Stimulated activated CD4-positive, alpha-beta T cell treated with anti-CD3 and anti-CD28 coated beads, Interleukin-2, amount 100 ng/mL, for 48 hours (primary cell): ENCODE measurements at regions not wholly inside any gene's neighbourhood (a gene's known extent, or its start where the extent isn't known, plus 50 kb on each side); places are given as distances from the start of the nearest gene placed in this dataset.

Source experiments
- DNase-seq, 2 donors: peaks; one replicate each; pipeline ENCODE4 v3.0.0-alpha.2; 2020

- no peak for DNase-seq
Measured at GRCh38 chr10:33807531-33808359, 473.3 kb upstream of the NRP1 start.

- no peak for DNase-seq
Measured at GRCh38 chr10:33805831-33806230, 471.4 kb upstream of the NRP1 start.

- DNase-seq, result no peak
Measured at GRCh38 chr10:33804584-33804983, 470.1 kb upstream of the NRP1 start.

DNA sequence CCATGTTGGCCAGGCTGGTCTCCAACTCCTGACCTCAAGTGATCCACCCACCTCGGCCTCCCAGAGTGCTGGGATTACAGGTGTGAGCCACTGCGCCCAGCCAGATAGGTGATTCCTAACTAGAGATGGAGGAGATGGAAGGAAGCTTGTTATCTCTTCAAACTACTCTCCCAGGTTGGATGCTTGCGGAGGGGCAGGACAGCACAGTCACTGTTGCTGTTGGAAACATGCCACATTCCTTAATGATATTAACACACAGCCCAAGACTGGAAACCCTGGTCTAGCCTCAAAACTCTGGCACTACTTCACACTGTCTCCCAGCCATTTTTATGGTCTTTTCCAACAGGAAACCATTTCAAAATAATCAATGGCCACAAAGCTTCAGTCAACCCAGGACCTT is 468.8 kb upstream of the NRP1 start:
- DNase-seq, result no peak

DNA sequence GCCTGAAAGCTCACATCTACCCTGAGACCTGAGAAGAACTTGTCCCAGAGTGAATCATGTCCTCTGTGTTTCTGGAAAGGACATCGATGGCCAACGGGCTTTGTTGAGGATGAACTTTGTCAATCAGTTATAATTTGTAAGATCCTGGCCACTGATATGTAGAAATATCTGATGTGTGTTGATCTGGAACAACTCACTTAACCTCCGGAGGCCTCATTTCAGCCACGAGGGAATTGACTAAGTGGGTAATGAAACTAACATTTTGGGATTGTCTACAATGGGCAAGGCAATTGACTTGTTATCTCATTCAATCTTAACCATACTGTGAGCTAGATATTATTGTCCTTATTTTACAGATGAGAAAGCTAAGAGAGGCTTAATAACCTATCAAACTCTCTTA is 468.1 kb upstream of the NRP1 start:
- no peak for DNase-seq

DNA sequence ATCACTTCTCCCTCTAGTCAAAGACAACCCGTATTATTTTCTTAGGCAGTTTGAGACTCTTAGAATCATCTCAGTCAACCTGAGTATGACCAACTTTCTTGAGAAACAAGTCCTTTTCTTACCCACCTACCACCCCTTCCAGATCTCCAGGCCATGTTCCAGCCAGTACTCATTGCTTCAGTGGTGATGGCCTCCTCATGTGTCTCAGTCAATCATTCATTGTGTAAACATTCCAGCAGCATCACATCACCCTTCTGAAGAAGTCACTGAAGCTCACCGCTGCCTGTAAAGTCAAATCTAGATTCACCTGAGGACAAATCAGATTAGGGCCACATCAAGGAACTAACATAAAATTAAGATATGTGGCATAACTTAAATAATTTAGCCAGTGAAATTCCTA is 467.2 kb upstream of the NRP1 start:
- no peak for DNase-seq

GRCh38 chr10:33800986-33801385 is 466.5 kb upstream of the NRP1 start:
- no peak for DNase-seq

DNA sequence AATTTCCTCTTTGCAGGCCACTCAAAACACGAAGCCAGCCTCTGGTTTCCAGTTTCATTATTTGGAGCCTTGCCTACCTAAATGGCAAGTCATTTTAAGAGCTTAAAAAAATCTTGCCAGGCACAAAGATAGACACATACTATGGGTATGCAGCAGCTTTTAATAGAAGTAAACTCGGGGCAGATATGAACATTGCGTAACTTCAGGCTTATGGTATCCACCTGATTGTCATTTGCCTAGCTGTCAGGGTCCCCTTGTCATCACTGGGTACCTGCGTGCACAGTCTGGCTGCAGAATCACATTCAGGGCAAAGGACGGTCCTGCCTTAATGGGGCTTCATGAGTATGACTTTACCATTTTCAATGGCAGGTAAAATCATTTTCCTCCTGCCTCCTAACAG is 466.1 kb upstream of the NRP1 start:
- no peak for DNase-seq

DNA sequence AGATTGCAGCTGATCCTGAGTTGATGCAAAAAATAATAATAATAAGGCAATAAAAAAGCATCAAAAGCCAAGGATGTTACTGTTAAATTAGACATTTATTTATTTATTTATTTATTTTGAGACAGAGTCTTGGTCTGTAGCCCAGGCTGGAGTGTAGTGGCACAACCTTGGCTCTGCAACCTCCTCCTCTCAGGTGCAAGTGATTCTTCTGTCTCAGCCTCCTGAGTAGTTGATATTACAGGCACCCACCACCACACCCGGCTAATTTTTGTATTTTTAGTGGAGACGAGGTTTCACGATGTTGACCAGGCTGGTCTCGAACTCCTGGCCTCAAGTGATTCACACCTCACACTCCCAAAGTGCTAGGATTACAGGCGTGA is 465.5 kb upstream of the NRP1 start:
- no peak for DNase-seq

- DNase-seq, result no peak
Measured at GRCh38 chr10:33799281-33799943, 464.9 kb upstream of the NRP1 start.

DNA sequence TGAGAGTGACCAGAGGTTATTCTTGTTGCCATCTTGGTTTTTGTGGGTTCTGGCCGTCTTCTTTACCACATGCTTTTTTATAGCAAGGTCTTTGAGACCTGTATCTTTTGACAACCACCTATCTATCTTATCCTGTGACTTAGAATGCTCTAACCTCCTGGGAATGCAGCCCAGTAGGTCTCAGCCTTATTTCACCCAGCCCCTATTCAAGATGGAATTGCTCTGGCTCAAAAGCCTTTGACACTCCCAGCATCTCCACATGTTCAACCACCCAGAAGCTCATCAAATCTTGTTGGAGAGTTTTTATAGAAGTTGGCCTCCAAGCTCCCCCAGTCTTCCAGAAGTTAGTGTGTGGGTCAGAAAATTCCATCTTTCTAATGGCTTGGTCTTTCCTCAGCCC is 464.3 kb upstream of the NRP1 start:
- DNase-seq, result no peak

DNA sequence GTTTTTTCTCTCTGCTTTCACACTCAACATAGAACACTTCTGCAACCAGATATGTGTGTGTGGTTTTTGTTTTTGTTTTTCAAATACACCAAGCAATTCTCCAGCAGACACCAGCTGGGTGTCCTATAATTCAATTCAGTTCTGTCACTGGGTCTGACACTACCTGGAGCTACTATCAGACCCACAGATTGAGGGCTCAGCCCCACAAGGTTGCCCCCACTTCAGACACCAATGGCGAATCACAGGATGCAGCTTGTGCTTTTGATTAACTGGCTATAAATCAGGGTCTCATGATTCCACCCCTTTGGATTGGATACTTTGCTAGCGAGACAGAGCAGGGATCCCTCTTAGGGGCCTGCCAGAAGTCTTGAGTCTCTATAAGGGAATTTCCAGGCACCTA is 462.2 kb upstream of the NRP1 start:
- DNase-seq, result no peak

GRCh38 chr10:33795529-33795928 is 461.1 kb upstream of the NRP1 start:
- DNase-seq, result no peak

DNA sequence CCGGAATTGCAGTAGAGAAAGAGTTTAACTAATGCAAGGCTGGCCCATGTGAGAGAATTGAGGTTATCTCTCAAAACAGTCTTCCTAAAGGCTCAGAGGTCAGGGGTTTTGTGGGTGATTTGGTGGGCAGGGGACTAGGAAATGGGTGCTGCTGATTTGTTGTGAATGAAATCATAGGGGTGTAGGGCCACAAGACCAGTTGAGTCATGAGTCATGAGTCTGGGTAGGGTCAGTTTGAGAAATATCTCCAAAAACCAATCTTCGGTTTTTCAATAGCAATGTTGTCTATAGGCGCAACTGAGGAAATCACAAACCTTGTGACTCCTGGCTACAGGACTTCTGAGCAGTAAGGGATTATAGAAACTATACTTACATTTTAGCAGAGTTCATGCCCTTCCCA is 460.0 kb upstream of the NRP1 start:
- no peak for DNase-seq

- DNase-seq, result no peak
Measured at GRCh38 chr10:33793793-33794192, 459.3 kb upstream of the NRP1 start.

DNA sequence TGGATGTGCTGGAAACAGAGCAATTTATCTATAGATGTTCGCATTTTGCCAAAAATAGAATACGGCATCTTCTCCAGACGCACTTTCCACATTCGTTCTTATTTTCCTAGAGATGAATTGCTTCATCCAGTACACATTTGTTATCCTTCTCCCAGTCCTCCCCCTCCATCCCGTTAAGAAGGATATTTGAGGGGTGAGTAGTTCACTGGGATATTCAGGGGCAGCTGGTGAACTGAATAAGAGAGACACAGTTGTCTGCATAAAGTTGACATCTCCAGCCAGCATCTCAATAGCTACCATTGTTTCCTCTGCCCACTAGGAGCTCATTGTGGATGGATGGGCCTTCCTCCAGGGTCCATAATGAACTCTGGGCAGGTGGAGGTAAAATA is 456.8 kb upstream of the NRP1 start:
- DNase-seq, result no peak

GRCh38 chr10:33790521-33791271 is 456.2 kb upstream of the NRP1 start:
- no peak for DNase-seq

GRCh38 chr10:33783557-33783956 is 449.1 kb upstream of the NRP1 start:
- DNase-seq, result no peak

GRCh38 chr10:33783078-33783477 is 448.6 kb upstream of the NRP1 start:
- no peak for DNase-seq

- no peak for DNase-seq
Measured at GRCh38 chr10:33781606-33782395, 447.3 kb upstream of the NRP1 start.

DNA sequence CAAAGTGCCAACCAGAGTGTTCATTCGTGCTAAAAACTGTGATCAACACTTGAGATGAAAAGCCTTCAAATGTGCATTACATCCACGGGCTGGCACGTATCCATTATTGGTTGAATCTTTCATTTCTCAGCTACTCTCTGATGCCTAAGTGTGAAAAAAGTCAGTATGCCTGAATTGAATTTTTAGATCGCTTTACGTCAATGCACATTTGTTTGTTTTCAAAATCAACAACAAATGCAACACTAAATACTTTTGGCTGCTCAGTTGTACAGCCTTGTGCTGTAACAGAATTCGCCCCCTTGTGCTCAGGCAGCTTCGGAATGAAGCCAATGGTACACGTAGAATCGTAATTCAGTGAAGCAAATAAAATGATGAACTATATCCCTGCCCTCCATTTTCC is 446.5 kb upstream of the NRP1 start:
- DNase-seq, result no peak

GRCh38 chr10:33777223-33777622 is 442.8 kb upstream of the NRP1 start:
- DNase-seq, result no peak

DNA sequence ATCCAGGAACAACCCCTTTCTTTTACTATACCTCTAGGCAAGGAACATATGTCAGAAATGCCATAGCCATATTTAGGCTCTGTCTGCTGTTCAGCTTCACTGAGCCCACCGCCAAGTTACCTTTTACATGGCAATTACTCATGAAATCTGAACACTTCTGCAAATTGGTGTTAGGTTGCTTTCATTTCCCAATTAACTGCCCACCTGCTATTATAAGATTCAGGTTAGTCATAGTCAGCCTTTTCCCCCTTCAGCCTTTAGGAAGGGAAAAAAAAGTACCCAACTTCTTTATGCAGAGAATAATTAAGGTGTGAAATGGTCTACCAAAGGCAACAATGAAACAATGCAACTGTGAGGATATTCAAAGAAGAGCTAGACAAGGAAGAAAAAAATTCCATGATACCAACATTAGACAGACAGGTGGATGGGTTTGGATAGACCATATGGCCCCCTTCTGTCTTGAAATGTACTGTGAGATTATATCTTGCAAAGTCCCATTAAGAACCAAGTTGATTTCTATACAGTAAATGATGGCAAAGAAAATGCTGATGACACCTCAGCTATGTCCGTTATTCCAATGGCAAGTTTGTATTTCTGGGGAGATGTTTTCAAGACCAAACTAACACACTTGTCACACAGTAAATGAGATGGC is 442.1 kb upstream of the NRP1 start:
- no peak for DNase-seq
